ENCODE measurements at regions not wholly inside any gene's neighbourhood (a gene's known extent, or its start where the extent isn't known, plus 50 kb on each side); places are given as distances from the start of the nearest gene placed in this dataset.

GRCh38 chr20:39990692-39991091 is 698.3 kb downstream of the MAFB start:
- intact Hi-C loops (cut with DNase I), result no loop called here
- no peak overlapping the region for H3K27ac ChIP-seq
- no peak for ATAC-seq
- DNase-seq, result no peak
- no peak for TF ChIP-seq CTCF (IDR thresholded peaks at IDR 0.05)
- H3K27me3 ChIP-seq, result no peaks in the 10 kb centered on the region
- H3K9me3 ChIP-seq, result peaks cover 0 to 20% (median 0%) of the 10 kb centered on the region in 11 donors
- H3K4me3 ChIP-seq, result no peak overlapping the region
- H3K4me1 ChIP-seq, result peaks cover 0 to 21% (median 11%) of the 10 kb centered on the region in 9 donors
- no peaks in the 10 kb centered on the region for H3K36me3 ChIP-seq

- Histone ChIP-seq H3K27me3 (no peaks in the 10 kb centered on the region), H3K36me3 (no peaks in the 10 kb centered on the region), H3K4me3 (no peak overlapping the region), H3K9me3 (peaks cover 0 to 20% (median 0%) of the 10 kb centered on the region in 11 donors), H3K27ac (no peak overlapping the region), H3K4me1 (peaks cover 0 to 28% (median 13%) of the 10 kb centered on the region in 9 donors)
- intact Hi-C loops (cut with DNase I), result loop anchor here in 1 of 10 donors (10.0 kb wide), 1 partner anchor 696 kb away; the partner anchor contains the start of gene MAFB
- ATAC-seq, result no peak
- no peak for TF ChIP-seq CTCF (IDR thresholded peaks at IDR 0.05)
- DNase-seq, result no peak
- 0% methylated on average over 1 of the region's 1 CpG for whole genome bisulfite sequencing, 2 donors
Observed at GRCh38 chr20:39988991-39989390, 700.0 kb downstream of the MAFB start.

GRCh38 chr20:39986173-39986904 is 702.7 kb downstream of the MAFB start:
- ATAC-seq (peak; percentile 89 to 97 (median 94)), DNase-seq (peak; percentile 50 to 55)
- intact Hi-C loops (cut with DNase I), result loop anchor here in 1 of 10 donors (10.0 kb wide), 1 partner anchor 698 kb away; the partner anchor contains the start of gene MAFB
- no peak for TF ChIP-seq CTCF (IDR thresholded peaks at IDR 0.05)
- Histone ChIP-seq H3K27me3 (no peaks in the 10 kb centered on the region), H3K4me3 (no peak overlapping the region), H3K9me3 (peaks cover 0 to 17% (median 0%) of the 10 kb centered on the region in 11 donors), H3K36me3 (no peaks in the 10 kb centered on the region), H3K4me1 (peaks cover 0 to 32% (median 13%) of the 10 kb centered on the region in 9 donors), H3K27ac (peak overlapping the region; percentile 63 to 96 (median 88))
- WGBS, 2 donors, result 14 to 17% methylated on average over 6 of the region's 6 CpGs

GRCh38 chr20:39985271-39985827 is 703.7 kb downstream of the MAFB start:
- H3K4me1 ChIP-seq, result peaks cover 0 to 32% (median 13%) of the 10 kb centered on the region in 9 donors
- no peaks in the 10 kb centered on the region for H3K36me3 ChIP-seq
- DNase-seq, result no peak
- ATAC-seq, result no peak
- H3K27ac ChIP-seq, result peak overlapping the region in 9 of 10 donors; percentile 76 to 96 (median 89)
- peaks cover 0 to 7% (median 0%) of the 10 kb centered on the region in 11 donors for H3K9me3 ChIP-seq
- WGBS, 2 donors, result 88 to 94% methylated on average over 5 of the region's 5 CpGs
- intact Hi-C loops (cut with DNase I), result loop anchor here in 1 of 10 donors (10.0 kb wide), 1 partner anchor 699 kb away; the partner anchor contains the start of gene MAFB
- no peak overlapping the region for H3K4me3 ChIP-seq
- no peaks in the 10 kb centered on the region for H3K27me3 ChIP-seq
- no peak for TF ChIP-seq CTCF (IDR thresholded peaks at IDR 0.05)
